DMS53 treated with DMSO at 0.1 percent for 48 hours (cell line): ENCODE measurements at regions not wholly inside any gene's neighbourhood (a gene's known extent, or its start where the extent isn't known, plus 50 kb on each side); places are given as distances from the start of the nearest gene placed in this dataset.
"Not testable (repeated sequence)": the region's sequence is repeated elsewhere in the genome, so short reads cannot be mapped to it uniquely, and the experiment has no call there.

Experiments used
- DNase-seq: peaks from one replicate; lab custom pipeline; 2025; ENCODE audit not compliant: unreplicated experiment; lab: John Stamatoyannopoulos, UW

GRCh38 chr3:104412608-104413580 lies 953.8 kb upstream of the ALCAM start:
- DNase-seq = no peak

GRCh38 chr3:104428337-104428925 lies 938.3 kb upstream of the ALCAM start:
- no peak for DNase-seq

- DNase-seq = no peak
Observed at GRCh38 chr3:104429727-104430126, 937.0 kb upstream of the ALCAM start.

- no peak for DNase-seq
Observed at GRCh38 chr3:104436506-104436905, 930.2 kb upstream of the ALCAM start.

- no peak for DNase-seq
Observed at GRCh38 chr3:104437131-104437750, 929.5 kb upstream of the ALCAM start.

- no peak for DNase-seq
Observed at GRCh38 chr3:104437891-104438290, 928.8 kb upstream of the ALCAM start.

- DNase-seq = no peak
Observed at GRCh38 chr3:104438706-104439105, 928.0 kb upstream of the ALCAM start.

- DNase-seq = not testable (repeated sequence)
Observed at GRCh38 chr3:104445252-104445919, 921.3 kb upstream of the ALCAM start.

GRCh38 chr3:104447681-104448080 lies 919.0 kb upstream of the ALCAM start:
- no peak for DNase-seq

- DNase-seq = no peak
Observed at GRCh38 chr3:104452697-104453096, 914.0 kb upstream of the ALCAM start.

- DNase-seq = no peak
Observed at GRCh38 chr3:104458657-104459056, 908.1 kb upstream of the ALCAM start.

- no peak for DNase-seq
Observed at GRCh38 chr3:104460477-104461406, 906.0 kb upstream of the ALCAM start.

GRCh38 chr3:104461431-104461830 lies 905.3 kb upstream of the ALCAM start:
- no peak for DNase-seq

- no peak for DNase-seq
Observed at GRCh38 chr3:104472221-104472620, 894.5 kb upstream of the ALCAM start.

- no peak for DNase-seq
Observed at GRCh38 chr3:104474011-104474410, 892.7 kb upstream of the ALCAM start.

- no peak for DNase-seq
Observed at GRCh38 chr3:104503022-104503421, 863.7 kb upstream of the ALCAM start.

GRCh38 chr3:104510131-104510849 lies 856.4 kb upstream of the ALCAM start:
- no peak for DNase-seq

GRCh38 chr3:104514371-104514770 lies 852.3 kb upstream of the ALCAM start:
- DNase-seq = no peak

- DNase-seq = no peak
Observed at GRCh38 chr3:104514776-104515175, 851.9 kb upstream of the ALCAM start.

- no peak for DNase-seq
Observed at GRCh38 chr3:104519068-104519467, 847.6 kb upstream of the ALCAM start.
